Endothelial cell of umbilical vein (primary cell): ENCODE measurements at regions not wholly inside any gene's neighbourhood (a gene's known extent, or its start where the extent isn't known, plus 50 kb on each side); places are given as distances from the start of the nearest gene placed in this dataset.
"Not testable (repeated sequence)": the region's sequence is repeated elsewhere in the genome, so short reads cannot be mapped to it uniquely, and the experiment has no call there.

Source experiments
- BruUV-seq: library from RNA; stranded (reverse); fragments of 400-500 nt; replicated peaks from 2 replicates; lab custom pipeline; 2021; lab: Mats Ljungman, UMichigan
- CTCF ChIA-PET: fragments of 300-600, 350-600 bp; sonication (Branson Sonifier 250); formaldehyde crosslinking; loops from one replicate; lab custom pipeline; 2021; ENCODE audit warnings: antibody characterized with exemption, inconsistent platforms; lab: Charles Lee
- POLR2A ChIA-PET: fragments of 300-600, 350-600 bp; sonication (Branson Sonifier 250); formaldehyde crosslinking; loops from one replicate; lab custom pipeline; 2021; ENCODE audit warnings: antibody characterized with exemption, inconsistent platforms; lab: Charles Lee
- DNase-seq: peaks from one replicate; pipeline ENCODE4 v3.0.0-alpha.2; 2011; ENCODE audit warnings: low read depth, low spot score
- FAIRE-seq: peaks from 2 replicates; lab custom pipeline; 2011; peaks lifted over from hg19 to GRCh38; lab: Jason Lieb, UNC
- H2AFZ ChIP-seq: 2 replicates; pipeline ENCODE4 v1.6.0; 2012; ENCODE audit warnings: low read depth, low read length, control low read depth, inconsistent platforms
- H3K27ac ChIP-seq: 2 replicates; pipeline ENCODE4 v1.5.1; 2011; ENCODE audit warnings: low read depth, mild to moderate bottlenecking, control low read depth, low read length, moderate library complexity; ENCODE audit not compliant: insufficient read depth
- H3K27me3 ChIP-seq, 2 experiments: 2 replicates each; pipeline versions ENCODE4 v1.6.0 to v1.6.1; 2011; ENCODE audit warnings: low read length in 2 of 2, mixed read lengths in 1 of 2; ENCODE audit not compliant: control insufficient read depth in 2 of 2, insufficient read depth in 2 of 2
- H3K36me3 ChIP-seq, 2 experiments: 2 replicates in 1 of 2; 3 replicates in 1 of 2; pipeline ENCODE4 v1.5.1; 2011; ENCODE audit warnings: low read length in 2 of 2, mild to moderate bottlenecking in 1 of 2, moderate library complexity in 1 of 2; ENCODE audit not compliant: control insufficient read depth in 2 of 2, insufficient read depth in 2 of 2; ENCODE audit errors: extremely low read depth in 1 of 2
- H3K4me1 ChIP-seq: 3 replicates; pipeline ENCODE4 v1.5.1; 2011; ENCODE audit warnings: mild to moderate bottlenecking, low read length; ENCODE audit not compliant: control insufficient read depth, insufficient read depth; ENCODE audit errors: extremely low read depth
- H3K4me2 ChIP-seq: 2 replicates; pipeline ENCODE4 v1.6.1; 2011; ENCODE audit warnings: low read length, control low read depth, mixed read lengths; ENCODE audit not compliant: insufficient read depth
- H3K4me3 ChIP-seq, 3 experiments: fragments of 200-600 bp in 1 of 3; sonication (generic), shearing (Covaris generic) in 1 of 3; replicated peaks in 1 of 3; 2 replicates each; pipeline ENCODE4 v1.5.1; 2011 to 2016; ENCODE audit warnings: control low read depth in 3 of 3, low read length in 3 of 3, mild to moderate bottlenecking in 2 of 3, inconsistent platforms in 1 of 3, low read depth in 1 of 3, moderate library complexity in 1 of 3; ENCODE audit not compliant: insufficient read depth in 1 of 3
- H3K79me2 ChIP-seq: 2 replicates; pipeline ENCODE4 v1.6.0; 2012; ENCODE audit warnings: low read length, inconsistent platforms; ENCODE audit not compliant: control insufficient read depth, insufficient read depth
- H3K9ac ChIP-seq: replicated peaks from 2 replicates; pipeline ENCODE3; 2011; ENCODE audit warnings: low read length, control low read depth; ENCODE audit not compliant: insufficient read depth; ENCODE audit errors: extremely low read depth
- H3K9me1 ChIP-seq: replicated peaks from 3 replicates; pipeline ENCODE4 v1.6.0; 2011; ENCODE audit warnings: mild to moderate bottlenecking, low read length; ENCODE audit not compliant: control insufficient read depth, insufficient read depth; ENCODE audit errors: extremely low read depth
- H3K9me3 ChIP-seq: replicated peaks from 2 replicates; pipeline ENCODE4 v1.5.1; 2012; ENCODE audit warnings: low read length, inconsistent platforms; ENCODE audit not compliant: control insufficient read depth, insufficient read depth
- H4K20me1 ChIP-seq: replicated peaks from 2 replicates; pipeline ENCODE3; 2011; ENCODE audit warnings: mild to moderate bottlenecking, low read length; ENCODE audit not compliant: control insufficient read depth, insufficient read depth; ENCODE audit errors: extremely low read depth
- dilution Hi-C: fragments of 300-500 bp; cut with MboI; formaldehyde crosslinking; loops from one replicate; pipeline ENCODE4 v1.15.0; 2019; ENCODE audit warnings: low sequenced_read_pairs; ENCODE audit not compliant: extremely low pct_ligation_motif_present
- intact Hi-C: fragments of 100-400 bp; cut with micrococcal nuclease; formaldehyde crosslinking; loops from one replicate; pipeline ENCODE4 v1.10.0; 2022

DNA sequence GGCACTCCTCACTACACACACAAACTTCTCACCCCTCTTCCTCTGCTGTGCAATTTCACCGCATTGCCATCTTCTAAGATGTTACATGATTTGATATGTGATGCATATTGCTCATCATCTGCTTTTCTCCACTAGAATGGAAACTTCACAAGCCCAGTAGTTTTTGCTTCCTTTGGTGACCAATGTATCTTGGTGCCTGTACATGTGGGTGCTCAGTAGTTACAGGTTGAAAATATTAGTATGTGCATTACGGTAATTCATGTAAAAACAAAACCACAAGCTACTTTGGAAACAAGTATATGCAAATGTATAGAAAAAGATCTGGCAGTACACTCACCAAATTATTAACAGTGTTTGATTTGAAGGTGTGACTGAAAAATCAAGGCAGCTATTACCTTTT is 522.4 kb downstream of the TTLL7 start:
- H3K79me2 ChIP-seq, intact Hi-C loops, BruUV-seq, POLR2A ChIA-PET, DNase-seq, CTCF ChIA-PET, H4K20me1 ChIP-seq, H3K27ac ChIP-seq, H3K4me2 ChIP-seq, H3K9me3 ChIP-seq, dilution Hi-C loops, FAIRE-seq, H3K4me3 ChIP-seq, H2AFZ ChIP-seq, H3K9ac ChIP-seq, H3K27me3 ChIP-seq, H3K36me3 ChIP-seq, H3K9me1 ChIP-seq, H3K4me1 ChIP-seq: not testable (repeated sequence)

DNA sequence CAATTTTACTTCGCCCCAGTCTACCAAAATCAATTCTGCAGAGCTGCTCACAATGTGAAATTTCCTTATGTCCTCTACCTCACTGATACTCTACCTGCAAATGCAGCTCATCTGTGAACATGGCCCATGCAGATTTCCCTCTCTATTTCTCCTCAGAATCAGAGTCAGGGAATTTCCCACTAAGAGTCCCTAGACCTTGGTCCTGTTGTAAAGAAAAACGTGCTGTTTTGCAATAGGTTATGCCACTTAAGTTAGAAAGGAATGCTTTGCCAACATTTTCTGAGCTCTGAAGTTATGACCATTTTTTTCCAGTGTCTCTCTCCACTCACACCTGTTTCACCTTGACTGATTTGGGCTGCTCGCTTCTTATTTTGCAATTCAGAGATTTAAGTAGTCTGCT is 524.0 kb downstream of the TTLL7 start:
- CTCF ChIA-PET, H3K4me3 ChIP-seq, H2AFZ ChIP-seq, H3K9me1 ChIP-seq, BruUV-seq, POLR2A ChIA-PET, H3K27ac ChIP-seq, H3K9me3 ChIP-seq, H3K4me2 ChIP-seq, H3K27me3 ChIP-seq, DNase-seq, H3K9ac ChIP-seq, H4K20me1 ChIP-seq, H3K36me3 ChIP-seq, FAIRE-seq, dilution Hi-C loops, H3K4me1 ChIP-seq, H3K79me2 ChIP-seq, intact Hi-C loops: not testable (repeated sequence)

DNA sequence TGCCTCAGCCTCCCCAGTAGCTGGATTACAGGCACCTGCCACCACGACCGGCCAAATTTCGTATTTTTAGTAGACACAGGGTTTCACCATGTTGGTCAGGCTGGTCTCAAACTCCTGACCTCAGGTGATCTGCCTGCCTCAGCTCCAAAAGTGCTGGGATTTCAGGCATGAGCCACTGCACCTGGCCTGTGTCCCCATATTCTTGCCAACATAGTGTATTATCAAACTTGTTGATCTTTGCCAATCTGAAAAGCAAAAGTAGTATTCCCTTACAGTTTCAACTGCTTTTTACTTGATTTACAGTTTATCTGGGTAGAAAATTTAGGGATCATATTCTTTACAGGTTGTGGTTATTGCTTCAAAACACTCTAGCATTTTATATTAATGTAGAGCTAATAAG is 524.9 kb downstream of the TTLL7 start:
- intact Hi-C loops, FAIRE-seq, H2AFZ ChIP-seq, H3K9me1 ChIP-seq, H3K27me3 ChIP-seq, H4K20me1 ChIP-seq, H3K9ac ChIP-seq, dilution Hi-C loops, H3K4me1 ChIP-seq, H3K79me2 ChIP-seq, H3K36me3 ChIP-seq, CTCF ChIA-PET, H3K4me2 ChIP-seq, H3K27ac ChIP-seq, POLR2A ChIA-PET, H3K4me3 ChIP-seq, DNase-seq, H3K9me3 ChIP-seq, BruUV-seq: not testable (repeated sequence)

DNA sequence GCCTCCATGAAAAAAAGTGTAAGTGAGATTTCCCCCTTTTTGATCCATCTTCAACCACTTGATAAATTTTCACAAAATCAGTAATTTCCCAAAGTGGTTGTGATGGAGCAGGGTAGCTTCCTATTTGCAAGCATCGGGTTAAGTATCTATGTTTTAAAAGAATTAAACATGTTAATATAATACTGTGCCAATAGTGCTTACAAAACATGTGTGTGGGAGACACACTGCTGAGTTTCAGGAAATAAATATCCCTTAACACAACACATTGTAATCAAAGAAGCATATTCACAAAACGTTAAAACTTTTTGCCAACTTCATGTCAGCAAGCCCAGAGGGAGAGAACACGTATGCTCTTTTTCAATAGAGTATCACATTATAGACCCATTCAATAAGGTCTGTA is 526.9 kb downstream of the TTLL7 start:
- H4K20me1 ChIP-seq, H2AFZ ChIP-seq, DNase-seq, H3K4me2 ChIP-seq, H3K4me1 ChIP-seq, H3K4me3 ChIP-seq, BruUV-seq, H3K9me1 ChIP-seq, H3K27me3 ChIP-seq, intact Hi-C loops, POLR2A ChIA-PET, H3K27ac ChIP-seq, H3K9ac ChIP-seq, H3K79me2 ChIP-seq, CTCF ChIA-PET, dilution Hi-C loops, H3K9me3 ChIP-seq, H3K36me3 ChIP-seq, FAIRE-seq: not testable (repeated sequence)
